Dendritic cell treated with granulocyte-macrophage colony-stimulating factor and Interleukin-4, amounts not matched to agents 40 ng/mL and 50 ng/mL, for 4 days (primary cell): ENCODE measurements at regions not wholly inside any gene's neighbourhood (a gene's known extent, or its start where the extent isn't known, plus 50 kb on each side); places are given as distances from the start of the nearest gene placed in this dataset.
"Not testable (repeated sequence)": the region's sequence is repeated elsewhere in the genome, so short reads cannot be mapped to it uniquely, and the experiment has no call there.

Experiments
- H3K27ac Mint-ChIP-seq: one replicate; pipeline ENCODE4 v1.8.0; 2022; ENCODE audit warnings: mild to moderate bottlenecking, mixed read lengths
- H3K27me3 Mint-ChIP-seq: one replicate; pipeline ENCODE4 v1.8.0; 2022; ENCODE audit warnings: mild to moderate bottlenecking, mixed read lengths
- H3K36me3 Mint-ChIP-seq: one replicate; pipeline ENCODE4 v1.8.0; 2022; ENCODE audit warnings: low read depth, mixed read lengths
- H3K4me1 Mint-ChIP-seq: one replicate; pipeline ENCODE4 v1.8.0; 2022; ENCODE audit warnings: low read depth, mixed read lengths
- H3K4me3 Mint-ChIP-seq: one replicate; pipeline ENCODE4 v1.8.0; 2022; ENCODE audit warnings: mild to moderate bottlenecking, moderate library complexity, mixed read lengths
- H3K9me3 Mint-ChIP-seq: one replicate; pipeline ENCODE4 v1.8.0; 2022; ENCODE audit warnings: mixed read lengths
- intact Hi-C: fragments of 100-400 bp; cut with micrococcal nuclease; formaldehyde crosslinking; loops from one replicate; pipeline ENCODE4 v1.15.0; 2022

- H3K4me1 Mint-ChIP-seq: no peaks in the 10 kb centered on the region
- H3K27ac Mint-ChIP-seq: no peak overlapping the region
- H3K27me3 Mint-ChIP-seq: no peaks in the 10 kb centered on the region
- peaks cover 3% of the 10 kb centered on the region for H3K9me3 Mint-ChIP-seq
- no peaks in the 10 kb centered on the region for H3K36me3 Mint-ChIP-seq
- intact Hi-C loops: no loop called here
- H3K4me3 Mint-ChIP-seq: no peak overlapping the region
Observed at GRCh38 chrY:26638063-26638462, 1016.1 kb downstream of the CDY1 start.

- H3K27me3 Mint-ChIP-seq, H3K9me3 Mint-ChIP-seq, H3K36me3 Mint-ChIP-seq, H3K4me3 Mint-ChIP-seq, H3K4me1 Mint-ChIP-seq, intact Hi-C loops, H3K27ac Mint-ChIP-seq: not testable (repeated sequence)
Observed at GRCh38 chrY:26645856-26646255, 1023.9 kb downstream of the CDY1 start.

DNA sequence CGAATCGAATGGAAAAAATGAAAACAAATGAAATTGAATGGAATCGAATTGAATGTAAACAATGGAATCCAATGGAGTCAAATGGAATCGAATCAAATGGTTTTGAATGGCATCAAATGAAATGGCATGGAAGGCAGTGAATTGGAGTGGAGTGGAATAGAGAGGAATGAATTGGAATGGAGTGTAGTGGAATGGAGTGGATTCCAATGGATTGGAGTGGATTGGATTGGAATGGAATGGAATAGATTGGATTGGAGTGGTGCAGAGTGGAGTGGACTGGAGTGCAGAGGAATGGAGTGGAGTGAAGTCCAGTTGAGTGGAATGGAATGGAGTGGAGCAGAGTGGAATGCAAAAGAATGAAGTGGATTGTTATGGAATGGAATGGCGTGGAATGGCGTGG is 1026.3 kb downstream of the CDY1 start:
- H3K4me3 Mint-ChIP-seq, H3K27ac Mint-ChIP-seq, intact Hi-C loops, H3K36me3 Mint-ChIP-seq, H3K27me3 Mint-ChIP-seq, H3K4me1 Mint-ChIP-seq: not testable (repeated sequence)
- peaks cover 24% of the 10 kb centered on the region for H3K9me3 Mint-ChIP-seq

DNA sequence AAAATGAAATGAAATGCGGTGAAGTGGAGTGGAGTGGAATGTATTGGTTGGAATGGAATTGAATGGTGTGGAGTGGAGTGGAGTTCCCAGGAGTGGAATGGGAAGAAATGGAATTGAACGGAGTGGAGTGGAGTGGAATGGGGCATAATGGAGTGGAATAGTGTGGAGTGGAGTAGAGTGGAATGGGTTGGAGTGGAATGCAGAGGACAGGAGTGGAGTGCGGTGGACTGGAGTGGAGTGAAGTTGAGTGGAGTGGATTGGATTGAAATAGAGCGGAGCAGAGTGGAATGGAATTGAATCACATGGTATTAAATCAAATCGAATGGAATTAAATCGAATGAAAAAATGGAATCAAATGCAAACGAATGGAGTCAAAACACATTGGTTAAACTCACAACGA is 1042.3 kb downstream of the CDY1 start:
- H3K27me3 Mint-ChIP-seq, intact Hi-C loops, H3K36me3 Mint-ChIP-seq, H3K27ac Mint-ChIP-seq, H3K4me3 Mint-ChIP-seq, H3K4me1 Mint-ChIP-seq: not testable (repeated sequence)
- H3K9me3 Mint-ChIP-seq: peaks cover 59% of the 10 kb centered on the region

DNA sequence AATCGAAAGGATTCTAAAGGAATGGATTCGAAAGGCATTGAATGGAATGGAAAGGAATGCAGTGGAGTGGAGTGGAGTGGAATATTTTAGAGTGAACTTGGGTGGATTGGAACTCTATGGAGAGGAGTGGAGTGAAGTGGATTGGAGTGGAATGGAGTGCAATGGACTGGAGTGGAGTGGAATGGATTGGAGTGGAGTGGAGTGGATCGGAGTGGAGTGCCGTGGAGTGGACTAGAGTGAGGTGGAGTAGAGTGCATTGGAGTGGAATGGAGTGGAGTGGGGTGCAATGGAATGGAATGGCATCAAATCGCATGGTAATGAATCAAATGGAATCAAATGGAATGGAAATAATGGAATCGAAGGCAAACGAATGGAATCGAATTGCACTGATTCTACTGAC is 1044.8 kb downstream of the CDY1 start:
- H3K27ac Mint-ChIP-seq, H3K4me3 Mint-ChIP-seq, H3K36me3 Mint-ChIP-seq, intact Hi-C loops, H3K27me3 Mint-ChIP-seq, H3K4me1 Mint-ChIP-seq: not testable (repeated sequence)
- peaks cover 65% of the 10 kb centered on the region for H3K9me3 Mint-ChIP-seq

GRCh38 chrY:26669243-26669642 is 1047.3 kb downstream of the CDY1 start:
- H3K4me3 Mint-ChIP-seq, H3K27me3 Mint-ChIP-seq, H3K27ac Mint-ChIP-seq, intact Hi-C loops, H3K4me1 Mint-ChIP-seq, H3K36me3 Mint-ChIP-seq: not testable (repeated sequence)
- peaks cover 43% of the 10 kb centered on the region for H3K9me3 Mint-ChIP-seq

DNA sequence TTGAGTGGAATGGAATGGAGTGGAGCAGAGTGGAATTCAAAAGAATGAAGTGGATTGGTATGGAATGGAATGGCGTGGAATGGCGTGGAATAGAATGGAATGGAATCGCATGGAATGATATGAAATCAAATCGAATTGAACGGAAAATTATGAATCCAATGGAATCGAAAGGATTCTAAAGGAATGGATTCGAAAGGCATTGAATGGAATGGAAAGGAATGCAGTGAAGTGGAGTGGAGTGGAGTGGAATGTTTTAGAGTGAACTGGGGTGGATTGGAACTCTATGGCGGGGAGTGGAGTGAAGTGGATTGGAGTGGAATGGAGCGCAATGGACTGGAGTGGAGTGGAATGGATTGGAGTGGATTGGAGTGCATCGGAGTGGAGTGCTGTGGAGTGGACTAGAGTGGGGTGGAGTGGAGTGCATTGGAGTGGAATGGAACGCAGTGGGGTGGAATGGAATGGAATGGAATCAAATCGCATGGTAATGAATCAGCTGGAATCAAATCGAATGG is 1048.5 kb downstream of the CDY1 start:
- H3K4me3 Mint-ChIP-seq, H3K27ac Mint-ChIP-seq, H3K27me3 Mint-ChIP-seq, H3K36me3 Mint-ChIP-seq, intact Hi-C loops, H3K4me1 Mint-ChIP-seq: not testable (repeated sequence)
- H3K9me3 Mint-ChIP-seq: peaks cover 31% of the 10 kb centered on the region

DNA sequence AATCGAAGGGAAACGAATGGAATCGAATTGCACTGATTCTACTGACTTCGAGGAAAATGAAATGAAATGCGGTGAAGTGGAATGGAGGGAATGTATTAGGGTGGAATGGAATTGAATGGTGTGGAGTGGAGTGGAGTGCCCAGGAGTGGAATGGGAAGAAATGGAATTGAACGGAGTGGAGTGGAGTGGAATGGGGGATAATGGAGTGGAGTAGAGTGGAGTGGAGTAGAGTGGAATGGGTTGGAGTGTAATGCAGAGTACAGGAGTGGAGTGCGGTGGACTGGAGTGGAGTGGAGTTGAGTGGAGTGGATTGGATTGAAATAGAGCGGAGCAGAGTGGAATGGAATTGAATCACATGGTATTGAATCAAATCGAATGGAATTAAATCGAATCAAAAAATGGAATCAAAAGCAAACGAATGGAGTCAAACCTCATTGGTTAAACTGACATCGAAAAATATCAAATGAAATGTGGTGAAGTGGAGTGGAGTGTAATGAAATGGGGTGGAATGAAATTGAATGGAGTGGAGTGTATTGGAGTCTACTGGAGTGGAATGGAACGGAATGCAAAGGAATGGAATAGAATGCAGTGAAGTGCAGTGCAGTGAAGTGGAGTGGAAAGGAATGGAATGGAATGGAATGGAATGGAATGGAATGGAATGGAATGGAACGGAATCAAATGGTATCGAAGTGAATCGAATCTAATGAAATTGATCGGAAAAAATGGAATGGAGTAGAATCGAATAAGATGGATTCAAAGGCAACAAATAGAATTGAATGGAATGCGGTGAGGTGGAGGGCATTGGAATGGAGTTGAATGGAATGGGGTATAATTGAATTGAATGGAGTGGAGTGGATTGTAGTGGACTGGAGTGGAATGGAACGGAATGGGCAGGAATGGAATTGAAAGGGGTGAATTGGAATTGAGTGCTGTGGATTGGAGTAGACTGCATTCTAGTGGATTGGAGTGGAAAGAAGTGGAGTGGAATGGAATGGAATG is 1049.3 kb downstream of the CDY1 start:
- intact Hi-C loops, H3K36me3 Mint-ChIP-seq, H3K27ac Mint-ChIP-seq, H3K4me1 Mint-ChIP-seq, H3K27me3 Mint-ChIP-seq, H3K4me3 Mint-ChIP-seq: not testable (repeated sequence)
- H3K9me3 Mint-ChIP-seq: peaks cover 29% of the 10 kb centered on the region
